PC-9 (cell line): ENCODE measurements at regions not wholly inside any gene's neighbourhood (a gene's known extent, or its start where the extent isn't known, plus 50 kb on each side); places are given as distances from the start of the nearest gene placed in this dataset.

Experiments used
- CTCF ChIP-seq: fragments of 200-600 bp; sonication (generic); conservative IDR thresholded peaks from 2 replicates; pipeline ENCODE4 v1.6.1; 2017; ENCODE audit warnings: mixed run types, antibody characterized with exemption, mild to moderate bottlenecking, moderate library complexity
- EZH2 ChIP-seq: fragments of 200-600 bp; sonication (generic); IDR thresholded peaks from 2 replicates; pipeline ENCODE4 v1.8.0; 2017; ENCODE audit warnings: antibody characterized with exemption, low read depth

DNA sequence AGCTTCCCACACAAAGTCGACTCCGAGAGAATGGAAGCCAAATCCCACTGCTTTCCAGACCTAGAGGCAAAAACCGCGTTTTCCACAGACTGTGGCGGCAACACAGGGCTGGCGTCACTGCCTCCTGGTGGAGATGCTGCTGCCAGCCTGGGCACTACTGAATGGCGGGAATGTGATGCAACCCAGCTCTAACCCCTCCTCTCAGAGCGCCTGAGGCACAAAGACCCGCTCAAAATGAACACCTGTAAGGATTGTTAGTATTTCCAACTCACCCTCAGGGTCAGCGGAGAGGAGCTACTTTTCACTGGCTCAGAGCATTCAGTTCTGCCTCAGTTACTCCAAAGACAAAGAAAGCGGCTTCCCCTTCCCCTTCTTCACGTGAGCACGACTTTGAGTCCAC is 548.0 kb upstream of the SALL3 start:
- TF ChIP-seq EZH2 (no peak), CTCF (no peak)
